Bronchial epithelial cell (primary cell): ENCODE measurements at regions not wholly inside any gene's neighbourhood (a gene's known extent, or its start where the extent isn't known, plus 50 kb on each side); places are given as distances from the start of the nearest gene placed in this dataset.

Source experiments
- DNase-seq: peaks from one replicate; pipeline ENCODE4 v3.0.0-alpha.2; 2010; ENCODE audit warnings: low read depth
- FAIRE-seq: peaks from 2 replicates; lab custom pipeline; 2011; peaks lifted over from hg19 to GRCh38; lab: Jason Lieb, UNC
- H3K27me3 ChIP-seq: 2 replicates; pipeline ENCODE4 v1.5.1; 2011; ENCODE audit warnings: low read length; ENCODE audit not compliant: control insufficient read depth, insufficient read depth
- H3K36me3 ChIP-seq: 2 replicates; pipeline ENCODE4 v1.5.1; 2011; ENCODE audit warnings: low read length; ENCODE audit not compliant: control insufficient read depth, insufficient read depth
- H3K4me3 ChIP-seq: 2 replicates; pipeline ENCODE4 v1.5.1; 2011; ENCODE audit warnings: mild to moderate bottlenecking, low read depth, low read length, control low read depth
- CTCF ChIP-seq: IDR thresholded peaks from 2 replicates; pipeline ENCODE4 v1.5.1; 2011; ENCODE audit warnings: mild to moderate bottlenecking, moderate library complexity, low read length, control low read depth, inconsistent platforms; ENCODE audit not compliant: insufficient read depth, severe bottlenecking

- TF ChIP-seq CTCF = no peak
- Histone ChIP-seq H3K4me3 (no peak overlapping the region), H3K36me3 (no peaks in the 10 kb centered on the region), H3K27me3 (no peaks in the 10 kb centered on the region)
- FAIRE-seq = no peak
- DNase-seq = peak; percentile 47
Measured at GRCh38 chr20:56689318-56689717, 60.2 kb downstream of the TFAP2C start.

GRCh38 chr20:56689852-56690485 lies 60.9 kb downstream of the TFAP2C start:
- no peaks in the 10 kb centered on the region for H3K27me3 ChIP-seq
- TF ChIP-seq CTCF = no peak
- FAIRE-seq = no peak
- no peaks in the 10 kb centered on the region for H3K36me3 ChIP-seq
- DNase-seq = no peak
- H3K4me3 ChIP-seq = no peak overlapping the region

GRCh38 chr20:56690531-56691175 lies 61.5 kb downstream of the TFAP2C start:
- Histone ChIP-seq H3K27me3 (no peaks in the 10 kb centered on the region), H3K36me3 (no peaks in the 10 kb centered on the region), H3K4me3 (no peak overlapping the region)
- TF ChIP-seq CTCF = no peak
- no peak for FAIRE-seq
- peak; percentile 44 for DNase-seq

DNA sequence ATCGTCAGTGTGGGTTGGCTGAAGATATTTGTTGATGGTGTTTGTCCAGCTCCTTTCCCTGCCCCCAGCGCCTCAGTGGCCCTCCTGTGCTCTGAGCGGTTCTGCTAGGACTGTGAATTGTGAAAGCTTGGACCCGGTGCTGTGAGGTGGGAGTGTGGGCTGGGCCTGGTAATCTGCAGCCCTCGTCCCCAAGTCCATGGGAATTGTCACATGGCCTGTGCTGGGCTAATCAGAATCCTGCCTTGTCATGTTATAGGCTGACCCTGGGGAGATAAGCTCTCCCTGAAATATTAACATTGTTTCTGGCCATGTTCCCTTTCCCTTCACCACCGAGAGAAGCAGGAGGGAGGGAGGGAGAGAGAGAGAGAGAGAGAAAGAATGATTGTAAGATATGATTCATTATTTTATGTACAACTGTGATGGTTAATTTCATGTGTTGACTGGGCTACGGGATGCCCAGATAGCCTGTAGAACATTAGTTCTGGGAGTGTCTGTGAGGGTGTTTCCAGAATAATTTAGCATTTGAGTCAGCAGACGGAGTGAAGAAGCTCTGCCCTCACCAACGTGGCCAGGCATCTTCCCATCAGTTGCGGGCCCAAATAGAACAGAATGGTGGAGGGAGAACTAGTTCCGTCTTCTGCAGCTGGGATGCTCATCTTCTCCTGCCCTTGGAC lies 62.4 kb downstream of the TFAP2C start:
- Histone ChIP-seq H3K4me3 (no peak overlapping the region), H3K36me3 (no peaks in the 10 kb centered on the region), H3K27me3 (no peaks in the 10 kb centered on the region)
- DNase-seq (no peak), FAIRE-seq (no peak)
- TF ChIP-seq CTCF = no peak

- DNase-seq = no peak
- H3K36me3 ChIP-seq = no peaks in the 10 kb centered on the region
- TF ChIP-seq CTCF = no peak
- FAIRE-seq = no peak
- no peak overlapping the region for H3K4me3 ChIP-seq
- H3K27me3 ChIP-seq = no peaks in the 10 kb centered on the region
Measured at GRCh38 chr20:56693217-56693616, 64.1 kb downstream of the TFAP2C start.
